ENCODE measurements at regions not wholly inside any gene's neighbourhood (a gene's known extent, or its start where the extent isn't known, plus 50 kb on each side); places are given as distances from the start of the nearest gene placed in this dataset.

- Histone ChIP-seq H3K27me3 (no peaks in the 10 kb centered on the region), H3K4me3 (no peak overlapping the region), H3K9me3 (no peaks in the 10 kb centered on the region), H3K36me3 (no peaks in the 10 kb centered on the region), H3K27ac (no peak overlapping the region), H3K4me1 (no peaks in the 10 kb centered on the region)
- 78% methylated on average over 1 of the region's 1 CpG; no CpG with 5 or more reads in 1 of the 2 donors for WGBS, 2 donors (ENCODE audit: low coverage in 1 of 2)
- in situ Hi-C loops (cut with MboI; ENCODE audit: low pct_ligation_motif_present in 1 of 4, low pct_unique_long_range_greater_than_20kb in 1 of 4, low sequenced_read_pairs in 3 of 4) = no loop called here
- TF ChIP-seq POLR2AphosphoS5 (IDR thresholded peaks at IDR 0.05) (no peak), EP300 (IDR thresholded peaks at IDR 0.05; ENCODE audit: low read depth) (no peak), CTCF (IDR thresholded peaks at IDR 0.05) (no peak), POLR2A (IDR thresholded peaks at IDR 0.05) (no peak)
- DNase-seq = no peak
- intact Hi-C loops (cut with DNase I; ENCODE audit: low total_unique reads) = loop anchor here (5.0 kb wide), 1 partner anchor 1780 kb away; no protein-coding TSS in a partner anchor
Measured at GRCh38 chr4:138832563-138832962, 183.0 kb upstream of the NOCT start.

GRCh38 chr4:138831948-138832347 is 183.6 kb upstream of the NOCT start:
- H3K36me3 ChIP-seq = no peaks in the 10 kb centered on the region
- no peaks in the 10 kb centered on the region for H3K4me1 ChIP-seq
- H3K27me3 ChIP-seq = no peaks in the 10 kb centered on the region
- H3K9me3 ChIP-seq = no peaks in the 10 kb centered on the region
- no peak overlapping the region for H3K27ac ChIP-seq
- H3K4me3 ChIP-seq = no peak overlapping the region
- intact Hi-C loops (cut with DNase I; ENCODE audit: low total_unique reads) (loop anchor here (5.0 kb wide), 1 partner anchor 1780 kb away; no protein-coding TSS in a partner anchor), in situ Hi-C loops (cut with MboI; ENCODE audit: low pct_ligation_motif_present in 1 of 4, low pct_unique_long_range_greater_than_20kb in 1 of 4, low sequenced_read_pairs in 3 of 4) (no loop called here)
- DNase-seq = no peak
- TF ChIP-seq CTCF (IDR thresholded peaks at IDR 0.05) = no peak
- TF ChIP-seq POLR2AphosphoS5 (IDR thresholded peaks at IDR 0.05) = no peak
- no peak for TF ChIP-seq EP300 (IDR thresholded peaks at IDR 0.05; ENCODE audit: low read depth)
- TF ChIP-seq POLR2A (IDR thresholded peaks at IDR 0.05) = no peak
- 81 to 83% methylated on average over 2 of the region's 2 CpGs for WGBS, 2 donors (ENCODE audit: low coverage in 1 of 2)

GRCh38 chr4:138828926-138829325 is 186.7 kb upstream of the NOCT start:
- no peaks in the 10 kb centered on the region for H3K9me3 ChIP-seq
- TF ChIP-seq POLR2AphosphoS5 (IDR thresholded peaks at IDR 0.05) = no peak
- TF ChIP-seq POLR2A (IDR thresholded peaks at IDR 0.05) = no peak
- no peak for TF ChIP-seq CTCF (IDR thresholded peaks at IDR 0.05)
- TF ChIP-seq EP300 (IDR thresholded peaks at IDR 0.05; ENCODE audit: low read depth) = no peak
- H3K4me3 ChIP-seq = no peak overlapping the region
- intact Hi-C loops (cut with DNase I; ENCODE audit: low total_unique reads) (no loop called here), in situ Hi-C loops (cut with MboI; ENCODE audit: low pct_ligation_motif_present in 1 of 4, low pct_unique_long_range_greater_than_20kb in 1 of 4, low sequenced_read_pairs in 3 of 4) (no loop called here)
- no peaks in the 10 kb centered on the region for H3K27me3 ChIP-seq
- H3K4me1 ChIP-seq = no peaks in the 10 kb centered on the region
- DNase-seq = no peak
- 83 to 100% methylated on average over 1 of the region's 1 CpG for WGBS, 2 donors (ENCODE audit: low coverage in 1 of 2)
- no peak overlapping the region for H3K27ac ChIP-seq
- H3K36me3 ChIP-seq = no peaks in the 10 kb centered on the region

DNA sequence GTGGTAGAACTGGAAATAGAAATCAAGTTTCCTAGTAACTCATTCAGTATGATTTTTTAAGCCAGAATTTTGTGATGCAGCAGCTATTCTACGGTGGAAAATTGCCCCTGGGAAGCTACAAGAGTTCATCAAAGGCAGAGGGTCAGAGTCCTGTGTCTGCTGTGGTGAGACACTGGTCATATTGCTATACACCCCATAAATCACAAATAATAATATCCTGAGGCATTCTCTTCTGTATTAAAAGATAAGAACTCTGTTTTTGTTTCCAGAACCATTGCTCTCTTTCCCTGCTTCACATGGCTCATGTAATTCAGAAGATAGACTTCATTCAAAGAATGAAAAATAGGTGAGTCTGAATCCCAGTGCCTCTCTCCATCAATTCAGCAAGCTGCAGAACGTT is 188.8 kb upstream of the NOCT start:
- no peak for TF ChIP-seq POLR2A (IDR thresholded peaks at IDR 0.05)
- TF ChIP-seq POLR2AphosphoS5 (IDR thresholded peaks at IDR 0.05) = no peak
- no peak for TF ChIP-seq EP300 (IDR thresholded peaks at IDR 0.05; ENCODE audit: low read depth)
- no peak for TF ChIP-seq CTCF (IDR thresholded peaks at IDR 0.05)
- Histone ChIP-seq H3K4me1 (no peaks in the 10 kb centered on the region), H3K9me3 (no peaks in the 10 kb centered on the region), H3K27me3 (no peaks in the 10 kb centered on the region), H3K36me3 (no peaks in the 10 kb centered on the region), H3K27ac (no peak overlapping the region), H3K4me3 (no peak overlapping the region)
- DNase-seq = no peak
- intact Hi-C loops (cut with DNase I; ENCODE audit: low total_unique reads) = no loop called here
- WGBS, 2 donors (ENCODE audit: low coverage in 1 of 2) = 51% methylated on average over 2 of the region's 2 CpGs
- in situ Hi-C loops (cut with MboI; ENCODE audit: low pct_ligation_motif_present in 1 of 4, low pct_unique_long_range_greater_than_20kb in 1 of 4, low sequenced_read_pairs in 3 of 4) = no loop called here
